ENCODE measurements at regions not wholly inside any gene's neighbourhood (a gene's known extent, or its start where the extent isn't known, plus 50 kb on each side); places are given as distances from the start of the nearest gene placed in this dataset.
"Not testable (repeated sequence)": the region's sequence is repeated elsewhere in the genome, so short reads cannot be mapped to it uniquely, and the experiment has no call there.

- TF ChIP-seq CTCF (IDR thresholded peaks at IDR 0.05; ENCODE audit: poor library complexity, severe bottlenecking): peak; percentile 77
- not testable (repeated sequence) for TF ChIP-seq EZH2 (IDR thresholded peaks at IDR 0.05; ENCODE audit: borderline replicate concordance, insufficient read depth, low read length, poor library complexity, severe bottlenecking); REST (IDR thresholded peaks at IDR 0.05; ENCODE audit: borderline replicate concordance); POLR2AphosphoS5 (IDR thresholded peaks at IDR 0.05); TAF1 (IDR thresholded peaks at IDR 0.05; ENCODE audit: low read depth); EP300 (conservative IDR thresholded peaks at IDR 0.05; ENCODE audit: poor library complexity, severe bottlenecking)
Measured at GRCh38 chr1:121097127-121097866, 86.8 kb downstream of the FAM72B start.
